ENCODE measurements at regions not wholly inside any gene's neighbourhood (a gene's known extent, or its start where the extent isn't known, plus 50 kb on each side); places are given as distances from the start of the nearest gene placed in this dataset.

DNA sequence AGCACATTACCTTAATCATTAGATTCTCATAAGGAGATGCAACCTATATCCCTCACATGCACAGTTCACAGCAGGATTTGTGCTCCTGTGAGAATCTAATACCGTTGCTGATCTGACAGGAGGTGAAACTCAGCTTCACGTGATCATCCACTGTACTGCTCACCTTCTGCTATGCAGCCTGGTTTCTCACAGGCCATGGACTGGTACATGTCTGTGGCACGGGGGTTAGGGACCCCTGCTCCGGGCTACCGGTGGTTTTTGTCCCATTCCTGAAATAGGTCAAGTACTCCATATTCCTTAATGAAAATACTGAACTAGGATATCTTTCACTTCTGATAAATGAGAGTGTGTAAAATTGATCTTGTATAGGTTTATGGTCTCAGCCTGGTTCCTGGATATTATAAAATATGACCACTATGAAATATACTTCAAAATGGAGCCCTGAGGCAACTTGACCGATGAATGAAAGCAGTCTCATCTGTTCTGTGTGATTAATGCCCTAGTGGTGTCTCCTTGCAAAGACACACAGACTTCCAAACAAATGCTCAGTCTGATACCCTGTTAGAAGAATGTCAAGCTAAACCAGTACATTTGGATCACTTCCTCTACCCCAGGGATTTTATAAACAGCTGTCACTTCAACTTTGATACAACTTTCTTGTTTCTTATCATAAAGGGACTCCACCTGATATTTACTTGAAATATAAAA, 492.9 kb upstream of the ANO3 start:
- no peak overlapping the region for H3K4me3 Mint-ChIP-seq (ENCODE audit: unreplicated experiment)

GRCh38 chr11:25844811-25845210, 487.1 kb upstream of the ANO3 start:
- H3K27ac Mint-ChIP-seq (ENCODE audit: unreplicated experiment) = no peak overlapping the region
- no peaks in the 10 kb centered on the region for H3K36me3 Mint-ChIP-seq (ENCODE audit: unreplicated experiment)
- H3K4me3 Mint-ChIP-seq (ENCODE audit: unreplicated experiment) = no peak overlapping the region
- H3K27me3 Mint-ChIP-seq (ENCODE audit: unreplicated experiment) = no peaks in the 10 kb centered on the region
- DNase-seq = no peak
- no peaks in the 10 kb centered on the region for H3K4me1 Mint-ChIP-seq (ENCODE audit: low read depth, unreplicated experiment)
- peaks cover 2% of the 10 kb centered on the region for H3K9me3 Mint-ChIP-seq (ENCODE audit: unreplicated experiment)
- TF ChIP-seq, protein P1, sequence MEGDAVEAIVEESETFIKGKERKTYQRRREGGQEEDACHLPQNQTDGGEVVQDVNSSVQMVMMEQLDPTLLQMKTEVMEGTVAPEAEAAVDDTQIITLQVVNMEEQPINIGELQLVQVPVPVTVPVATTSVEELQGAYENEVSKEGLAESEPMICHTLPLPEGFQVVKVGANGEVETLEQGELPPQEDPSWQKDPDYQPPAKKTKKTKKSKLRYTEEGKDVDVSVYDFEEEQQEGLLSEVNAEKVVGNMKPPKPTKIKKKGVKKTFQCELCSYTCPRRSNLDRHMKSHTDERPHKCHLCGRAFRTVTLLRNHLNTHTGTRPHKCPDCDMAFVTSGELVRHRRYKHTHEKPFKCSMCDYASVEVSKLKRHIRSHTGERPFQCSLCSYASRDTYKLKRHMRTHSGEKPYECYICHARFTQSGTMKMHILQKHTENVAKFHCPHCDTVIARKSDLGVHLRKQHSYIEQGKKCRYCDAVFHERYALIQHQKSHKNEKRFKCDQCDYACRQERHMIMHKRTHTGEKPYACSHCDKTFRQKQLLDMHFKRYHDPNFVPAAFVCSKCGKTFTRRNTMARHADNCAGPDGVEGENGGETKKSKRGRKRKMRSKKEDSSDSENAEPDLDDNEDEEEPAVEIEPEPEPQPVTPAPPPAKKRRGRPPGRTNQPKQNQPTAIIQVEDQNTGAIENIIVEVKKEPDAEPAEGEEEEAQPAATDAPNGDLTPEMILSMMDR (IDR thresholded peaks at IDR 0.05; ENCODE audit: partially characterized antibody, unreplicated experiment) = no peak

More for the DNA sequence above, 492.9 kb upstream of the ANO3 start:
- TF ChIP-seq, protein P1 (IDR thresholded peaks at IDR 0.05; ENCODE audit: partially characterized antibody, unreplicated experiment) = peak; percentile 21
- Mint-ChIP-seq H3K27ac (ENCODE audit: unreplicated experiment) (no peak overlapping the region), H3K9me3 (ENCODE audit: unreplicated experiment) (no peaks in the 10 kb centered on the region), H3K27me3 (ENCODE audit: unreplicated experiment) (peaks cover 1% of the 10 kb centered on the region), H3K36me3 (ENCODE audit: unreplicated experiment) (no peaks in the 10 kb centered on the region), H3K4me1 (ENCODE audit: low read depth, unreplicated experiment) (no peaks in the 10 kb centered on the region)
- no peak for DNase-seq

- no peaks in the 10 kb centered on the region for H3K27me3 Mint-ChIP-seq (ENCODE audit: unreplicated experiment)
These were observed 476.0 kb upstream of the ANO3 start for GRCh38 chr11:25855916-25856315.

GRCh38 chr11:25859776-25860175, 472.2 kb upstream of the ANO3 start:
- H3K9me3 Mint-ChIP-seq (ENCODE audit: unreplicated experiment) = no peaks in the 10 kb centered on the region
- no peak overlapping the region for H3K27ac Mint-ChIP-seq (ENCODE audit: unreplicated experiment)
- H3K4me1 Mint-ChIP-seq (ENCODE audit: low read depth, unreplicated experiment) = no peaks in the 10 kb centered on the region
- H3K27me3 Mint-ChIP-seq (ENCODE audit: unreplicated experiment) = no peaks in the 10 kb centered on the region
- TF ChIP-seq, protein P1 (IDR thresholded peaks at IDR 0.05; ENCODE audit: partially characterized antibody, unreplicated experiment) = no peak
- H3K36me3 Mint-ChIP-seq (ENCODE audit: unreplicated experiment) = no peaks in the 10 kb centered on the region
- no peak for DNase-seq
- no peak overlapping the region for H3K4me3 Mint-ChIP-seq (ENCODE audit: unreplicated experiment)

More at GRCh38 chr11:25855916-25856315, 476.0 kb upstream of the ANO3 start:
- TF ChIP-seq, protein P1 (IDR thresholded peaks at IDR 0.05; ENCODE audit: partially characterized antibody, unreplicated experiment) = no peak
- Mint-ChIP-seq H3K27ac (ENCODE audit: unreplicated experiment) (no peak overlapping the region), H3K4me3 (ENCODE audit: unreplicated experiment) (no peak overlapping the region), H3K4me1 (ENCODE audit: low read depth, unreplicated experiment) (no peaks in the 10 kb centered on the region), H3K9me3 (ENCODE audit: unreplicated experiment) (no peaks in the 10 kb centered on the region), H3K36me3 (ENCODE audit: unreplicated experiment) (no peaks in the 10 kb centered on the region)
- no peak for DNase-seq

DNA sequence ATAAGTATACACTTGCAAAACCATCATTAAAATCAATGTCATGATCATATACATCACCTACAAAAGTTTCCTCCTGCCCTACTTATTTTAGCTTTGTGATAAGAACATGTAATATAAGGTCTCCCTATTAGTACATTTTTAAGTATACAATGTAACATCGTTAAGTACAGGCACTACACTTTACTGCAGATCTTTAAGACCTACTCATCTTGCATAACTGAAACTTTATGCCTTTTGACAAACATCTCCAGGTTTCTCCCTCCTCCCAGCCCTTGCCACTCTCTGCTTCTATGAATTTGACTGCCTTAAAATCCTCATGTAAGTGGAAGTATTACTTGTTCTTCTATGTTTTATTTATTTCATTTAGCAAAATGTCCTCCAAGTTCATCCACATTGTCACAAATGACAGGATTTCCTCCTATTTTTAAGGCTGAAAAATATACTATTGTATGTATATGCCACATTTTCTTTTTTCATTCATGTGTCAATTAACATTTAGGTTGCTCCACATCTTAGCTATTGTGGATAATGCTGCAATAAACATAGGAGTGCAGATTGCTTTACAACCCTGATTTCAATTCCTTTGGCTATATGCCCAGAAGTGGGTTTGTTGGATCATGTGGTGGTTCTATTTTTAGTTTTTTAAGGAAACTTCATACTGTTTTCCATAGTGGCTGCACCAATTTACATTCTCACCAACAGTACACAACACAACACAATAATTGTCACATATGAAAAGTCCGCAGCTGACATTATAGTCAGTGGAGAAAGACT, 471.1 kb upstream of the ANO3 start:
- no peaks in the 10 kb centered on the region for H3K36me3 Mint-ChIP-seq (ENCODE audit: unreplicated experiment)
- no peak overlapping the region for H3K27ac Mint-ChIP-seq (ENCODE audit: unreplicated experiment)
- H3K4me3 Mint-ChIP-seq (ENCODE audit: unreplicated experiment) = no peak overlapping the region
- H3K4me1 Mint-ChIP-seq (ENCODE audit: low read depth, unreplicated experiment) = no peaks in the 10 kb centered on the region
- no peaks in the 10 kb centered on the region for H3K9me3 Mint-ChIP-seq (ENCODE audit: unreplicated experiment)
- no peak for DNase-seq
- TF ChIP-seq, protein P1 (IDR thresholded peaks at IDR 0.05; ENCODE audit: partially characterized antibody, unreplicated experiment) = no peak
- H3K27me3 Mint-ChIP-seq (ENCODE audit: unreplicated experiment) = no peaks in the 10 kb centered on the region
